Cardiac fibroblast (primary cell): ENCODE measurements at regions not wholly inside any gene's neighbourhood (a gene's known extent, or its start where the extent isn't known, plus 50 kb on each side); places are given as distances from the start of the nearest gene placed in this dataset.

Experiments
- DNase-seq, 2 donors: peaks; one replicate each; pipeline versions ENCODE4 v3.0.0 to v3.0.0-alpha.2; 2010; ENCODE audit warnings: low read depth in 2 of 2
- H3K4me3 ChIP-seq, 2 donors: replicated peaks in 1 of 2; 1 replicate in 1 of 2; 2 replicates in 1 of 2; pipeline ENCODE4 v1.5.1; 2011; ENCODE audit warnings: low read depth in 2 of 2, low read length in 2 of 2, mild to moderate bottlenecking in 2 of 2, moderate library complexity in 1 of 2
- CTCF ChIP-seq: IDR thresholded peaks from one replicate; pipeline ENCODE4 v1.5.1; 2011; ENCODE audit warnings: low read depth, mild to moderate bottlenecking, low read length, inconsistent platforms

- H3K4me3 ChIP-seq, result no peak overlapping the region
- TF ChIP-seq CTCF, result no peak
- DNase-seq, result peak in 1 of 2 donors; percentile 26
Measured at GRCh38 chr6:49333345-49334125, 129.5 kb downstream of the MMUT start.

GRCh38 chr6:49332781-49333180, 130.3 kb downstream of the MMUT start:
- H3K4me3 ChIP-seq, result no peak overlapping the region
- TF ChIP-seq CTCF, result no peak
- no peak for DNase-seq

- no peak for TF ChIP-seq CTCF
Measured at GRCh38 chr6:49329186-49329585, 133.9 kb downstream of the MMUT start.

GRCh38 chr6:49328051-49328744, 134.9 kb downstream of the MMUT start:
- TF ChIP-seq CTCF, result no peak
- no peak overlapping the region for H3K4me3 ChIP-seq
- peak; percentile 19 to 49 for DNase-seq

More at GRCh38 chr6:49329186-49329585, 133.9 kb downstream of the MMUT start:
- no peak overlapping the region for H3K4me3 ChIP-seq
- DNase-seq, result no peak

- no peak for TF ChIP-seq CTCF
- no peak for DNase-seq
- H3K4me3 ChIP-seq, result no peak overlapping the region
Measured at GRCh38 chr6:49327571-49327970, 135.5 kb downstream of the MMUT start.

GRCh38 chr6:49327005-49327404, 136.0 kb downstream of the MMUT start:
- TF ChIP-seq CTCF, result no peak
- peak in 1 of 2 donors; percentile 47 for DNase-seq
- H3K4me3 ChIP-seq, result no peak overlapping the region
